BLaER1 (cell line): ENCODE measurements at regions not wholly inside any gene's neighbourhood (a gene's known extent, or its start where the extent isn't known, plus 50 kb on each side); places are given as distances from the start of the nearest gene placed in this dataset.
A peak's percentile ranks its signal among the peaks of the same experiment; 100 is the strongest.
"Not testable (repeated sequence)": the region's sequence is repeated elsewhere in the genome, so short reads cannot be mapped to it uniquely, and the experiment has no call there.

Experiments used
- H3K27ac ChIP-seq: shearing (Covaris generic); formaldehyde crosslinking; 2 replicates; pipeline ENCODE4 v1.8.1; 2022
- H3K27me3 ChIP-seq: shearing (Covaris generic); formaldehyde crosslinking; 2 replicates; pipeline ENCODE4 v1.8.1; 2022
- H3K36me3 ChIP-seq: shearing (Covaris generic); formaldehyde crosslinking; 2 replicates; pipeline ENCODE4 v1.8.1; 2022
- H3K4me1 ChIP-seq: shearing (Covaris generic); formaldehyde crosslinking; 2 replicates; pipeline ENCODE4 v1.8.1; 2022
- H3K4me2 ChIP-seq: shearing (Covaris generic); formaldehyde crosslinking; 2 replicates; pipeline ENCODE4 v1.8.1; 2022
- H3K4me3 ChIP-seq: shearing (Covaris generic); formaldehyde crosslinking; 2 replicates; pipeline ENCODE4 v1.8.1; 2022
- H3K9ac ChIP-seq: shearing (Covaris generic); formaldehyde crosslinking; 2 replicates; pipeline ENCODE4 v1.8.1; 2022
- H3K9me3 ChIP-seq: shearing (Covaris generic); formaldehyde crosslinking; 2 replicates; pipeline ENCODE4 v1.8.1; 2022
- H4K20me1 ChIP-seq: shearing (Covaris generic); formaldehyde crosslinking; 2 replicates; pipeline ENCODE4 v1.8.1; 2022
- Cebpa-rat ChIP-seq: shearing (Covaris generic); IDR thresholded peaks from 2 replicates; pipeline ENCODE4 v1.8.1; 2022

- Histone ChIP-seq H3K27ac (no peak overlapping the region), H3K4me1 (no peaks in the 10 kb centered on the region), H3K27me3 (no peaks in the 10 kb centered on the region), H3K4me2 (no peak overlapping the region), H3K36me3 (no peaks in the 10 kb centered on the region), H3K9ac (no peak overlapping the region), H3K9me3 (0 out of 2 replicates have a peak, but pooled peaks cover 3% of the 10 kb centered on the region), H3K4me3 (no peak overlapping the region), H4K20me1 (no peaks in the 10 kb centered on the region)
- TF ChIP-seq Cebpa-rat, result no peak
These were observed 158.4 kb upstream of the NAMPT start for GRCh38 chr7:106443156-106443555.

- Histone ChIP-seq H3K36me3 (no peaks in the 10 kb centered on the region), H3K4me3 (no peak overlapping the region), H3K4me1 (no peaks in the 10 kb centered on the region), H3K9me3 (0 out of 2 replicates have a peak, but pooled peaks cover 3% of the 10 kb centered on the region), H3K27ac (no peak overlapping the region), H3K9ac (no peak overlapping the region), H4K20me1 (no peaks in the 10 kb centered on the region), H3K27me3 (no peaks in the 10 kb centered on the region), H3K4me2 (no peak overlapping the region)
- TF ChIP-seq Cebpa-rat, result no peak
These were observed 157.7 kb upstream of the NAMPT start for GRCh38 chr7:106442476-106442875.

- not testable (repeated sequence) for H3K9me3 ChIP-seq, H3K27me3 ChIP-seq, H3K4me1 ChIP-seq, H3K9ac ChIP-seq, H3K36me3 ChIP-seq, H3K27ac ChIP-seq, H4K20me1 ChIP-seq, H3K4me3 ChIP-seq, H3K4me2 ChIP-seq
These were observed 156.6 kb upstream of the NAMPT start for GRCh38 chr7:106441343-106441742.

- not testable (repeated sequence) for H3K27ac ChIP-seq, H3K4me1 ChIP-seq, H3K4me2 ChIP-seq, H3K9ac ChIP-seq, H3K36me3 ChIP-seq, H4K20me1 ChIP-seq, H3K4me3 ChIP-seq, H3K27me3 ChIP-seq, H3K9me3 ChIP-seq
These were observed 152.2 kb upstream of the NAMPT start for GRCh38 chr7:106436933-106437332.

GRCh38 chr7:106433377-106433776 is 148.6 kb upstream of the NAMPT start:
- Histone ChIP-seq H3K4me2 (no peak overlapping the region), H4K20me1 (no peaks in the 10 kb centered on the region), H3K4me1 (no peaks in the 10 kb centered on the region), H3K9ac (no peak overlapping the region), H3K4me3 (no peak overlapping the region), H3K36me3 (no peaks in the 10 kb centered on the region), H3K9me3 (no peaks in the 10 kb centered on the region), H3K27me3 (no peaks in the 10 kb centered on the region), H3K27ac (no peak overlapping the region)
- no peak for TF ChIP-seq Cebpa-rat

GRCh38 chr7:106430535-106431455 is 146.0 kb upstream of the NAMPT start:
- Histone ChIP-seq H3K4me1 (no peaks in the 10 kb centered on the region), H3K9me3 (no peaks in the 10 kb centered on the region), H3K27me3 (no peaks in the 10 kb centered on the region), H3K4me3 (no peak overlapping the region), H3K4me2 (no peak overlapping the region), H3K36me3 (no peaks in the 10 kb centered on the region), H3K9ac (no peak overlapping the region), H4K20me1 (no peaks in the 10 kb centered on the region), H3K27ac (no peak overlapping the region)
- TF ChIP-seq Cebpa-rat, result no peak

GRCh38 chr7:106430103-106430502 is 145.3 kb upstream of the NAMPT start:
- Histone ChIP-seq H3K9ac (no peak overlapping the region), H3K9me3 (no peaks in the 10 kb centered on the region), H3K4me1 (peaks cover 2% of the 10 kb centered on the region; the same call in 1 of the 2 replicates), H3K4me2 (no peak overlapping the region), H4K20me1 (no peaks in the 10 kb centered on the region), H3K27me3 (no peaks in the 10 kb centered on the region), H3K27ac (no peak overlapping the region), H3K36me3 (no peaks in the 10 kb centered on the region), H3K4me3 (no peak overlapping the region)
- TF ChIP-seq Cebpa-rat, result no peak

GRCh38 chr7:106426803-106427202 is 142.0 kb upstream of the NAMPT start:
- no peaks in the 10 kb centered on the region for H3K36me3 ChIP-seq
- no peak overlapping the region for H3K27ac ChIP-seq
- no peaks in the 10 kb centered on the region for H3K9me3 ChIP-seq
- H3K4me2 ChIP-seq, result no peak overlapping the region
- H3K4me3 ChIP-seq, result no peak overlapping the region
- H3K9ac ChIP-seq, result no peak overlapping the region
- TF ChIP-seq Cebpa-rat, result no peak
- H3K4me1 ChIP-seq, result peaks cover 23% of the 10 kb centered on the region
- H4K20me1 ChIP-seq, result no peaks in the 10 kb centered on the region
- no peaks in the 10 kb centered on the region for H3K27me3 ChIP-seq

- H3K4me1 ChIP-seq, result peaks cover 23% of the 10 kb centered on the region
- no peak overlapping the region for H3K9ac ChIP-seq
- H3K27ac ChIP-seq, result no peak overlapping the region
- no peaks in the 10 kb centered on the region for H3K9me3 ChIP-seq
- TF ChIP-seq Cebpa-rat, result no peak
- H3K36me3 ChIP-seq, result no peaks in the 10 kb centered on the region
- no peaks in the 10 kb centered on the region for H4K20me1 ChIP-seq
- H3K4me3 ChIP-seq, result no peak overlapping the region
- H3K4me2 ChIP-seq, result no peak overlapping the region
- no peaks in the 10 kb centered on the region for H3K27me3 ChIP-seq
These were observed 140.4 kb upstream of the NAMPT start for GRCh38 chr7:106425017-106425719.

- Histone ChIP-seq H3K9me3 (no peaks in the 10 kb centered on the region), H3K36me3 (no peaks in the 10 kb centered on the region), H3K27ac (no peak overlapping the region), H3K27me3 (no peaks in the 10 kb centered on the region), H3K4me3 (no peak overlapping the region), H4K20me1 (no peaks in the 10 kb centered on the region), H3K4me1 (peaks cover 23% of the 10 kb centered on the region), H3K9ac (no peak overlapping the region), H3K4me2 (0 out of 2 replicates have a peak overlapping the region, but pooled peaks have one; percentile 40)
- TF ChIP-seq Cebpa-rat, result no peak
These were observed 139.8 kb upstream of the NAMPT start for GRCh38 chr7:106424476-106425016.
